Fibroblast of peridontal ligament (primary cell): ENCODE measurements at regions not wholly inside any gene's neighbourhood (a gene's known extent, or its start where the extent isn't known, plus 50 kb on each side); places are given as distances from the start of the nearest gene placed in this dataset.
"Not testable (repeated sequence)": the region's sequence is repeated elsewhere in the genome, so short reads cannot be mapped to it uniquely, and the experiment has no call there.

Experiments
- DNase-seq: peaks from one replicate; pipeline ENCODE4 v3.0.0-alpha.2; 2010; ENCODE audit errors: extremely low read depth

GRCh38 chr10:27390681-27391080 lies 113.4 kb upstream of the RAB18 start:
- DNase-seq, result peak; percentile 78

DNA sequence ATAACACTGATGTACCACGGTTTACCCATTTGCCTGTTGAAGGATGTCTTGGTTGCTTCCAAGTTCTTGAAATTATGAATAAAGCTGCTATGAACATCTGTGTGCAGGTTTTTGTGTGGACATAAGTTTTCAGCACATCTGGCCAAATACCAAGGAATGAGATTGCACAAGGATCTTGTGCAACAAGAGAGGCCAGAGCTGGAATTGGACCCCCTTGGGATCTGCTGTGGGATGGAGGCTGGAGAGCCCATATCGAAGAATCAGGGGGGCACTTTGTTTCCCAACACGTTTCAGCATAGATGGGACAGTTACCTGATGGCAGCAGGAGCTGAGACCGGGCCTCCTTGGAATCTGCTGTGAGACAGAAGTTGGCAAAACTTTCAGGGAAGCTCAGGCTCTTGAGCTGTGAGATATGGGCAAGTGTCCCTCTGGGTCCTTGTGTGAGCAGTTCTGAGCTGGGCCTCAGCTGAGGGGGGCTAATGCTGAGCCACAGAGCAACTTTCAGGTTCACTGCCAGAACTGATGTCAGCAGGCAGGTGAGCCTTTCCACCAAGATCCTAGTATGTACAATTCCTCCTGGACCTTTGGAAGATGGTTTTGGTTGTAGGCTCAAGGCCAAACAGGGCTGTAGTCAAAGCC lies 115.2 kb upstream of the RAB18 start:
- peak; percentile 84 for DNase-seq

DNA sequence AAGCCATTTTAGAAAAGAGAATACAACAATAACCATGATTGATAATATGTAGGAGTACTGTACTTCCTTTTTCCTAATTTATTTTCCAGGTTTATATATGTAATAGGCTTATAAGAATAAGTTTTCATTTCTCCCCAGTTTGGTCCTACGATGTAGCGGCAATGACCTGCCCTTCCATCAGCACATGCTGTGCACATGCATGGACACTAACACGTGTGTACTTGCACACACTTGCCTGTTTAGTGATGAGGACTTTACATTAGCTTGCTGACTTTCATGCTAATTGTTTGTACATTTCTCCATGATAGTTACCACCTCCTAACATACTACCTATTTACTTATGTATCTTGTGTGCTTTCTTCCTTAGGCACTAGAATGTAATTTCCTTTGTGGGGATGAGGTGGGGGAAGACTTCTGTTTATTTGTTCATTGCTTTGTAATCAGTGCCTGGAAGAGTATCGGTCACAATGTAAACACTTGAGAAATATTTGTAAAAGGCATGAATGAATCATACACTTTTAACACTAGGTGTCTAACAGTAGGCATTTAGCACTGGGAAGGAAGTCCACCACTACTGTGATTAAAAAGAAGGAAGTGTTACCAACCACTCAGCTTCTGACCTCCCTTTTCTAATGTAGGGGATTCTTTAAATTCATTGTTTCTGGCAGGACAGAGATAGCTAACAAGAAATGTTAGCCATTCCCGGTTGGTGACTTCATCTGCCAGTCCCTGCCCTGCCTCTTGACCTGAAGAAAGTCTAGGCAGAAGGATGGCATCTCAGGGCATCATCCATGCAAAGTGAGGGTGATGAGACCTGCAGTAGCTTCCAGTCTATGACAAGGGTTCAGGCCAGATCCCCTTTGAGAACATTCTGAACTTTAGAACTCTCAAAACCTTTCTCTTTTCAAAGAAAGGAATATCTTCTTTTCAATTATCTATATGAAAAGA lies 120.2 kb upstream of the RAB18 start:
- DNase-seq, result peak; percentile 15

DNA sequence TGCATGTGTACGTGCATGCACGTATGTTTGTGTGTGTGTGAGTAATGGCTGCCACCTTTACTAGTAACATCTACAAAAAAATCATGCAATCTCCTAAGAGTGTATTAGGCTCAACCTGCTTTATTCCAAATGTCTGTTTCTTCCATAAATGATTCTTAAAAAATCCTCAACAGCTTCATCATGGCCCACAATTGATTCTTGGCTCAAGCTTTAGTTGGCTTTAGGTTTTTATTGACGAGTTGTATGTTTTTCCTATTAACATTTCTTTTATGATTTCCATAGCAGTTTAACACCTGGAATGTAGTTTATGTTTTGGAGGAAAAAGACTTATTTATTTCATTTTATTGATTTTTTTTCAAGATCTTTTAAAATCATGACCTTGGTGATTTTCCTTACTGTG lies 121.9 kb upstream of the RAB18 start:
- DNase-seq, result no peak

GRCh38 chr10:27380929-27381358 lies 123.2 kb upstream of the RAB18 start:
- DNase-seq, result no peak

DNA sequence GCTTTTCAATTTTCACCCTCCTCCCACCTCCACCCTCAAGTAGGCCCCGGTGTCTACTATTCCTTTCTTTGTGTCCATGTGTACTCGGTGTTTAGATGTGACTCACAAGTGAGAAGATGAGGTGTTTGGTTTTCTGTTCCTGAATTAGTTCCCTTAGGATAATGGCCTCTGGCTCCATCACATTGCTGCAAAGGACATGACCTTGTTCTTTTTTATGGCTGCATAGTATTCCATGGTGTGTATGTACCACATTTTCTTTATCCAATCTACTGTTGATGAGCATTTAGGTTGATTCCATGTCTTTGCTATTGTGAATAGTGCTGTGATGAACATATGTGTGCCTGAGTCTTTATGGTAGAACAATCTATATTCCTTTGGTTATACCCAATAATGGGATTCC lies 125.1 kb upstream of the RAB18 start:
- DNase-seq, result not testable (repeated sequence)

GRCh38 chr10:27373566-27374160 lies 130.4 kb upstream of the RAB18 start:
- DNase-seq, result no peak

DNA sequence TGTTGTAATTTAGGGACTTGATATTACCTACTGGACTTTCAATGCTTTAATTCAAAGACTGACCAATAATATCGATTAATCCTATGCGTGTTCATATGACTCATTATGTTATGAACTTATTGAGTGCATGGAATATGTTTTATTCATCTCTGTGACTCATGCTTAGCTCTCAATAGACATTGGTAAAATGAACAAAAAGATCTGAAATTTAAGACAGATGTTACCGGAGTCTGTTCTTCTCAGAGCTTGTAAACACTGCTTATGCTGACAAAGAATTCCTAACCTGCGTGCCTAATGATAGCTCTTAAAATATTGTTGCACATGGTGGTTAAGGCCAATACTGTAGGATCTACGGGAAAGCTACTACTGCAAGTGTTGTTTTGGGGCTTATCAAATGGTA lies 131.5 kb upstream of the ACBD5 start:
- peak; percentile 60 for DNase-seq

GRCh38 chr10:27371375-27371774 lies 130.8 kb upstream of the ACBD5 start:
- DNase-seq, result not testable (repeated sequence)

- DNase-seq, result peak; percentile 53
Observed at GRCh38 chr10:27369880-27370279, 129.3 kb upstream of the ACBD5 start.

DNA sequence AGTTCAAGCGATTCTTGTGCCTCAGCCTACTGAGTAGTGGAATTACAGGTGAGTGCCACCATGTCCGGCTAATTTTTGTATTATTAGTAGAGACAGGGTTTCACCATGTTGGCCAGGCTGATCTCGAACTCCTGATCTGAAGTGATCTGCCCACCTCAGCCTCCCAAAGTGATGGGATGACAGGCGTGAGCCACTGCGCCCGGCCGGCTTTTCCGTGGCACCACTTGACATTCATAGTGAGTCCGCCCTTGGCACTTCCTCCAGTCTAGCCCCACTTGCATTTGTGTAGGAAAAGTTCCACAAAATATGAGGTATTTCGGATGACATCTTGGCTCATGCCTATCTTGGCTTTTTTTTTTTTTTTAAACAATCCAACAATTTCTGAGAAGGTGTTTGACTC lies 128.1 kb upstream of the ACBD5 start:
- DNase-seq, result no peak

GRCh38 chr10:27366769-27367168 lies 126.2 kb upstream of the ACBD5 start:
- no peak for DNase-seq

DNA sequence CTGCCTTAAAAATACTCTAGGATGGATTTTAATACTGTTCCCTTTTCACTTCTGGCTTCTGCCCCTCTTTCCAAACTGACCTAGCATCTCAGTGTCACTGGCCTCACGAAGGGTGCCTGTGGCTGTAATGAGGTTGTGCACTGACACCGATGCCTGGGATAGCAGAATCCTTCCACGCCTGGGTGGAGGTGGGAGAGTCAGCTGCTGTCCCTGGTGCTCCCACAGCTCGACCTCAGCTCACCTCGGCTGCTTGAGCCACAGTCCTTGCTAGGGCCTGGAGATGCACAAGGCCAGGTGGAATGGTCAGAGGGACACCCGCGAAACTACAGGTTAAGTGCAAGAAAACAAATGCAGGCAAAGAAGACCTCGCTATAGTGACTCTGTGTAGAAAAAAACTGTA lies 123.4 kb upstream of the ACBD5 start:
- no peak for DNase-seq

- DNase-seq, result peak; percentile 68
Observed at GRCh38 chr10:27360581-27361172, 120.1 kb upstream of the ACBD5 start.

- no peak for DNase-seq
Observed at GRCh38 chr10:27359792-27360355, 119.3 kb upstream of the ACBD5 start.

DNA sequence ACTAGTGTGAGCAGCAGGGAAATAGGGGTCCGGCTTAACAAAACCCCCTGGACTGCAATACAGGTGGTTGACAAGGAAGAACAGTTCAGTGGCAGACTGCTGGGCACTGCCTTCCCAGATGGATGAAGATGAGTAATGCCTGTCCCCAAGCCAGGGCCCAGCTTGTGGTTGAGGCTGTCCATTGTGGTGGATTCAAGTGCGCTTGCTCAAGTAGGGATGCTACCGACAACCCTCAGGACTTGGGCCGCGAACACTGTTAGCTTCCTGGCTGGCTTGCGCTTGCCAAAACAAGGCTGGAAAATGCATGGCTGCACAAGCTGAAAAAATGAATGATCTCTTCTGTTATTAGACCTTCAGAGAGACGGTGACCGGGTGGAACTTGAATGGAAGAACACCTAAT lies 116.1 kb upstream of the ACBD5 start:
- DNase-seq, result no peak

GRCh38 chr10:27355918-27356573 lies 115.4 kb upstream of the ACBD5 start:
- DNase-seq, result no peak

DNA sequence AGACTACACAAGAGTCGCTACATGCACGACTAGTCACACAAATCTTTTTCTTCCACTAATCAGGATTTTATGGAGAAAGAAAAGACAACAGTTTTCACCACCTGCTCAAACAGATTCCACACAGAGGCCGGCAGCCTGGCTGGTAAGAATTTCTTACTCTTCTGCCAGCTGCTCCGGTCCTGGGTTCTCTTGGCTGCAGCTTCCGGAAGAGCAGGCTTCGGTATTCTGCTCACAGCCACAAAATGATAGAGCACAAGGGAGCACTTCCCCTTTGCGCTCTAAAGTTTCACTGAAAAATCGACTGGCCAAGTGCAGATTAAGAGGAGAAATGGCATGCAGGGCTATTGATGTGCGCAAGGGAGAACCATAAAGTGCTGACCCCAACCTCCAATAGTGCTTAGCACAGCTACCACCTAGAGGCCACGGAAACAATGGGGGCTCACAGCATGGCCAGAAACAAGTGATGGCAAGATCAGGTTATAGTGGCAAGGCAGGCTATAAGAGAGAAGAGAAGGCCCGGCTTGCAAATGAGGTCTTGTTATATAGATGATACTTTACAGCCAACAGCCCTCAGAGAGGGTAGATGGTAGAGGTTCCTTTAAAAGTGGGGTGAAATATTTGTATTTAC lies 114.2 kb upstream of the ACBD5 start:
- peak; percentile 5 for DNase-seq

DNA sequence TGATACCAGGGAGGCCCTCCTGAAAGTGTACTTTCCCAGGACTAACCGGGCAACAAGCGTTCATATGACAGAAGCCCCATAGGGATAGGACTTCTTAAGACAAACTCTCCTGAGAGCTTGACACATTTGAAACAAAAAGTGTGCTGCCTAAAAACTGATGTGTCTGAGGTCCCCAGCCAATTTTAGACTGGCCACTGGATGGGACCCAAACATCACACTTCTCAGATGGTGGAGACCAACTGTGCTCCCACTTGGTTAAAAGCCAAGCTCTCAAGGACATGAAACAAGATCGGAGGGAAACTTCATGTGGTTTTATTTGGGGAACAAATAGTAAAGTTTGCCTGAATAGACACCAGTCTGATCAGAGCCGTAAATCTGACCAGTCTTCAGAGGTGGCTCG lies 113.5 kb upstream of the ACBD5 start:
- not testable (repeated sequence) for DNase-seq

- no peak for DNase-seq
Observed at GRCh38 chr10:27349987-27350386, 109.4 kb upstream of the ACBD5 start.

GRCh38 chr10:27347827-27348207 lies 107.2 kb upstream of the ACBD5 start:
- not testable (repeated sequence) for DNase-seq
